GM21576 (cell line): ENCODE measurements at regions not wholly inside any gene's neighbourhood (a gene's known extent, or its start where the extent isn't known, plus 50 kb on each side); places are given as distances from the start of the nearest gene placed in this dataset.

Experiments used
- ATAC-seq: cut with Tn5 transposase; IDR thresholded peaks from one replicate; pipeline ENCODE4 v1.9.1; 2021; ENCODE audit warnings: mild to moderate bottlenecking, moderate library complexity; ENCODE audit not compliant: unreplicated experiment

GRCh38 chr6:133170602-133171001, 70.6 kb upstream of the EYA4 start:
- no peak for ATAC-seq

GRCh38 chr6:133171989-133172604, 69.1 kb upstream of the EYA4 start:
- no peak for ATAC-seq

- ATAC-seq: no peak
These were observed 67.9 kb upstream of the EYA4 start for GRCh38 chr6:133173276-133173675.

- ATAC-seq: no peak
These were observed 61.7 kb upstream of the EYA4 start for GRCh38 chr6:133179481-133179880.

GRCh38 chr6:133183691-133184090, 57.5 kb upstream of the EYA4 start:
- ATAC-seq: no peak

GRCh38 chr6:133184798-133185372, 56.3 kb upstream of the EYA4 start:
- no peak for ATAC-seq

GRCh38 chr6:133185731-133186130, 55.4 kb upstream of the EYA4 start:
- ATAC-seq: no peak

- ATAC-seq: no peak
These were observed 54.0 kb upstream of the EYA4 start for GRCh38 chr6:133187114-133187513.

- no peak for ATAC-seq
These were observed 53.3 kb upstream of the EYA4 start for GRCh38 chr6:133187657-133188453.

GRCh38 chr6:133190912-133191311, 50.2 kb upstream of the EYA4 start:
- no peak for ATAC-seq

- ATAC-seq: no peak
These were observed 49.8 kb upstream of the EYA4 start for GRCh38 chr6:133191323-133191722.
